LNCaP clone FGC (cell line): ENCODE measurements at regions not wholly inside any gene's neighbourhood (a gene's known extent, or its start where the extent isn't known, plus 50 kb on each side); places are given as distances from the start of the nearest gene placed in this dataset.
A peak's percentile ranks its signal among the peaks of the same experiment; 100 is the strongest.
"Not testable (repeated sequence)": the region's sequence is repeated elsewhere in the genome, so short reads cannot be mapped to it uniquely, and the experiment has no call there.

Experiments used
- DNase-seq: peaks from one replicate; pipeline ENCODE4 v3.0.0-alpha.2; 2011; ENCODE audit warnings: low read depth
- H3K4me3 ChIP-seq: 2 replicates; pipeline ENCODE4 v1.5.1; 2011; ENCODE audit warnings: mild to moderate bottlenecking, low read depth, low read length, control low read depth
- CTCF ChIP-seq: IDR thresholded peaks from 2 replicates; pipeline ENCODE4 v1.5.1; 2012; ENCODE audit warnings: mild to moderate bottlenecking; ENCODE audit not compliant: control insufficient read depth, insufficient read depth; ENCODE audit errors: extremely low read depth

GRCh38 chr2:88932686-88933085 lies 241.2 kb downstream of the RPIA start:
- no peak overlapping the region for H3K4me3 ChIP-seq
- TF ChIP-seq CTCF, result no peak
- DNase-seq, result no peak

- no peak for TF ChIP-seq CTCF
- H3K4me3 ChIP-seq, result no peak overlapping the region
- no peak for DNase-seq
Measured at GRCh38 chr2:88933091-88933490, 241.6 kb downstream of the RPIA start.

- no peak for DNase-seq
- H3K4me3 ChIP-seq, result no peak overlapping the region
- TF ChIP-seq CTCF, result no peak
Measured at GRCh38 chr2:88933980-88934379, 242.5 kb downstream of the RPIA start.

DNA sequence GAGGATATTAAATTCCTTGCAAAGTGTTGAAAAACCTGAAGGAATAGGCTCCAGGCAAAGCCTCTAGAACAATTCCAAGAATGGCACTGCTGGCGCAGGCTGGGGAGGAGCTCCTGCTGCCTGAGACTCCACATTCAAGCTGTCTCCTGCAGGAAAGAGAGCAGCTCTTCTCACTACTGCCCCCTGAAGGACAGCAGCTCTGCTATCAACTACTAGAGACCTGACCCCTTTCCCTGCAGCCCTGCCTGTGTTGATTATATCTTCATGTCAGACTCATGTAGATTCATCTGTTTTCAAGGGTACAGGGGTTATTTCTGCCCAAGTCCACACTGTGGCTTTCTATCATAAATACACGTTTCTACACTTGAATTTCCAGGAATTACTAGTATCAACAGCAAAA lies 249.7 kb downstream of the RPIA start:
- H3K4me3 ChIP-seq, DNase-seq: not testable (repeated sequence)

DNA sequence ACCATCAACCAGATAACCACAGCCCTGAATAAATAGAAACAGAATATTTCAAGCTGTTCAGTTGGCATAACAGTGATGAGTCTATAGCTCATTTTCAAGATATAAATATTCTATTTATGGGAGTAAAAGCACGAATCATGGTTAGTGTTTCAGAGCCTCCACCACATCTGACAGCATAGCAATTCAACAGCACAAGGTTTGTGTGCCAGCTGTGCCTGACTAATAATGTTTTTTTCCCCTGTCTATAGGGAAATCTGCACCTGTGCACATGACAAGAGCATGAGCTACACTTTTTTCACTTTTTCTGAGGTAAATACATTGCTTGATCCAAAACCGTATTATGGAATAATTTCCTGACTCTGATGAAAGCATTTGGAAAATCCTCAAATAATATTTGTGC lies 251.3 kb downstream of the RPIA start:
- DNase-seq, result no peak
- H3K4me3 ChIP-seq, result no peak overlapping the region
- TF ChIP-seq CTCF, result no peak

DNA sequence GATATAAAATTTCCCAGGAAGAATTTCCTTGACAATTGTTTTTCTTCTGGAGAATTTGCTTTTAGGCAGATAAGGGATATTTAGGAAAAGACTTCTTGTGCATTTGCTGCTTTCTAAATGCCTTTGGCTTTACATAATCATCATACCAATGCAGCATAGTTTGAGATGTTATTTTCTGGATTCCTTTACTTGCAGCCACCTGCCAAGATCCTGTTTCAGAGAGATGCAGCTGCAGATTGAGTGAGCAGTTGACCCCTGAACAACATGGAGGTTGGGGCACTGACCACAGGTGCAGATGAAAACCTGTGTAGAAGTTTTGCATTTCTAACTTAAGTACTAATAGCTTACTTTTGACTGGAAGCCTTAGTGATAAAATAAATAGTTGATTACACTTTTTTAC lies 257.9 kb downstream of the RPIA start:
- TF ChIP-seq CTCF, result no peak
- no peak overlapping the region for H3K4me3 ChIP-seq
- DNase-seq, result no peak

GRCh38 chr2:88950010-88950409 lies 258.5 kb downstream of the RPIA start:
- peak; percentile 37; the same call in 1 of the 2 replicates for TF ChIP-seq CTCF
- DNase-seq, result no peak
- no peak overlapping the region for H3K4me3 ChIP-seq

GRCh38 chr2:88955607-88956006 lies 264.1 kb downstream of the RPIA start:
- TF ChIP-seq CTCF, result no peak
- H3K4me3 ChIP-seq, result no peak overlapping the region
- DNase-seq, result no peak
